Activated T-cell treated with anti-CD3 and anti-CD28 coated beads for 24 hours (primary cell): ENCODE measurements at regions not wholly inside any gene's neighbourhood (a gene's known extent, or its start where the extent isn't known, plus 50 kb on each side); places are given as distances from the start of the nearest gene placed in this dataset.
"Not testable (repeated sequence)": the region's sequence is repeated elsewhere in the genome, so short reads cannot be mapped to it uniquely, and the experiment has no call there.

Experiments
- DNase-seq: peaks from one replicate; pipeline ENCODE4 v3.0.0-alpha.2; 2020; ENCODE audit warnings: low read depth

DNA sequence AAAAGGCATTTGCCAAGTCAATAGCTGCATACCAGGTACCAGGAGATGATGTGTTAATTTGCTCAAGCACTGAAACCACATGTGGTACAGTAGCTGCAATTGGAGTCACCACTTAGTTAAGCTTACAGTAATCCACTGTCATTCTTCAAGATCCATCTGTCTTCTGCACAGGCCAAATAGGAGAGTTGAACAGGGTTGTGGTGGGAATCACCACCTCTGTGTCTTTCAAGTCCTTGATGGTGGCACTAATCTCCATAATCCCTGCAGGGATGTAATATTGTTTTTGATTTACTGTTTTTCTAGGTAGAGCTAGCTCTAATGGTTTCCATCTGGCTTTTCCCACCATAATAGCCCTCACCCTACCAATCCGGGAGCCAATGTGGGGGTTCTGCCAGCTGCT, 91.9 kb downstream of the FCRL5 start:
- no peak for DNase-seq

DNA sequence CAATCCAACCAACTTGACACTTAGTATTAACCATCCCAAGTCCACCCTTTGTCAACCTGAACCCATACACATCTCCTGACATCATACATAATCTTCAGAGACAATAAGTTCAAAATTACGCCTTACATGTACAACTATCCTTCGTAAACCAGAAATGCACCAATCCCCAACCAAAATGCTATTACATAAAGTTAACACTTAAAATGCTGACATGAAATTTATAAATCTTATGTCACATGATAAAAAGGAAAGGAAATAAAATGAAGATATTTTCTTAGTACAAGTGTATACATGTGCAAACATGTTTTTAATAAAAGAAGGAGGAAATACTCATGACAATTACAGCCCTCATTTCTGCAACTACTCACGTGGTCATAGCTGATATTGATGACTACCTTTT, 95.0 kb downstream of the FCRL5 start:
- DNase-seq, result no peak

DNA sequence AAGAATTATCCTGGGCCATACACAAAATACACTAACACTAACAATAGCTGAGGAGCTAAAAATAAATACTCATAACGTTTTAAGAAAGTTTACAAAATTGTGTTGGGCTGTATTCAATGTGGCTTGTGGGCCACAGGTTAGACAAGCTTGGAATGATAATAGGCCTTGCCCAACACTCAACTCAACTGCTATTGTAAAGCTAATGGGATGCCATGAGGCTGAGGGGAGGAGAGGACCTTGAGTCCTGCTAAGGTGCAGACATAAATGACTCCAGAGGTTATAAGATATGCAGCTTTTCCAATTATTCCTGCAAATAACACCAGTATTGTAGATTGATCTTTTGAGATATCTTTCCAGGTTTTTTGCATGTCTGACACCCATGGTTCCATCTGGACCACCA, 97.0 kb downstream of the FCRL5 start:
- DNase-seq, result no peak

DNA sequence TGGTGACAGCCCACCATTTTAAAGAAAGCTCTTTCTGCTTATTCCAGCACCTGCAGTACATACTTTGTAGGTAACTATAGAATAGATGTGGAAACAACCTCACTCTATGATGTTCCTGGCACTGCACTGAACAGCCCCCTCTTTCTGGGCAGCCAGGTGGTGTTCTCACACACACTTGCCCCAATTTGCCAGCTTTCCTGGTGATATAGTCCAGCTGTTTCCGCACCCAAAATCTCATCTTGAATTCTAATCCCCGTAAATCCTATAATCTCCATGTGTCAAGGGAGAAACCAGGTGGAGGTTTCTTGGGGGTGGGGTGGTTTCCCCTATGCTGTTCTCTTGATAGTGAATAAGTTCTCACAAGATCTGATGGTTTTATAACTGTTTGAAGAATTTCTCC, 102.2 kb downstream of the FCRL5 start:
- DNase-seq, result no peak

DNA sequence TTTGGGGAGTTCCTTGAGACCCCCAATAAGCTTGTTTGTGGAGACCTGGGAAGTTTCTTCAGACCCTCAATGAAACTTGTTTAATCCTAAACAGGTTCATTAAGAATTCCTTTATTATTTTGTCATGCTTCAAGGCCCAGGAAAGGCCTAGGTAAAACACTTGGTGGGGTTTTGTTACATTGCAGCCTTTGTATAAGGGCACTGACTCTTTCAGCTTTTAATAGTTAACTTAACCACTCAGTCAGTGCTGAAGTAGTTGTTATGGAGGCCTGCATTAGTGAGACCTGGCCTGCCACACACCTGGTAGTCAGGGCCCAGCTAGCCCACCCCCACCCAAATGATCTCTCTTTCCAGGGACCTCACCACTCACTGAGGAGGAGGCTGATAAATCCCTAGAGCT, 103.7 kb downstream of the FCRL5 start:
- DNase-seq, result no peak

DNA sequence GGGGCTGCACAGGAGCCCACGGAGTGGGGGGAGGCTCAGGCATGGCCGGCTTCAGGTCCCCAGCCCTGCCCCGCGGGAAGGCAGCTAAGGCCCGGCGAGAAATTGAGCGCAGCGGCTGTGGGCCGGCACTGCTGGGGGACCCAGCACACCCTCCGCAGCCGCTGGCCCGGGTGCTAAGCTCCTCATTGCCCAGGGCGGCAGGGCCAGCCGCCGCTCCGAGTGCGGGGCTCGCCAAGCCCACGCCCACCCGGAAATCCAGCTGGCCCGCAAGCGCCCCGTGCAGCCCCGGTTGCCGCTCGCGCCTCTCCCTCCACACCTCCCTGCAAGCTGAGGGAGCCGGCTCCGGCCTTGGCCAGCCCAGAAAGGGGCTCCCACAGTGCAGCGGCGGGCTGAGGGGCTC, 106.0 kb downstream of the FCRL5 start:
- not testable (repeated sequence) for DNase-seq

DNA sequence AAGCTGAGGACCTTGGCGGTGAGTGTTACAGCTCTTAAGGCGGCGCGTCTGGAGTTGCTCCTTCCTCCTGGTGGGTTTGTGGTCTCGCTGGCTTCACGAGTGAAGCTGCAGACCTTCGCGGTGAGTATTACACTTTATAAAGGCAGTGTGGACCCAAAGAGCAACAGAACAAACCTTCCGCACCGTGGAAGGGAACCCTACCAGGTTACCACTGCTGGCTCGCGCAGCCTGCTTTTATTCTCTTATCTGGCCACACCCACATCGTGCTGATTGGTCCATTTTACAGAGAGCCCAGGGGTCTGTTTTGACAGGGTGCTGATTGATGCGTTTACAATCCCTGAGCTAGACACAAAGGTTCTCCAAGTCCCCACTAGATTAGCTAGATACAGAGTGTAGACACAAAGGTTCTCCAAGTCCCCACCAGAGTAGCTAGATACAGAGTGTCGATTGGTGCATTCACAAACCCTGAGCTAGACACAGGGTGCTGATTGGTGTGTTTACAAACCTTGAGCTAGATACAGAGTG, 106.6 kb downstream of the FCRL5 start:
- DNase-seq, result not testable (repeated sequence)

DNA sequence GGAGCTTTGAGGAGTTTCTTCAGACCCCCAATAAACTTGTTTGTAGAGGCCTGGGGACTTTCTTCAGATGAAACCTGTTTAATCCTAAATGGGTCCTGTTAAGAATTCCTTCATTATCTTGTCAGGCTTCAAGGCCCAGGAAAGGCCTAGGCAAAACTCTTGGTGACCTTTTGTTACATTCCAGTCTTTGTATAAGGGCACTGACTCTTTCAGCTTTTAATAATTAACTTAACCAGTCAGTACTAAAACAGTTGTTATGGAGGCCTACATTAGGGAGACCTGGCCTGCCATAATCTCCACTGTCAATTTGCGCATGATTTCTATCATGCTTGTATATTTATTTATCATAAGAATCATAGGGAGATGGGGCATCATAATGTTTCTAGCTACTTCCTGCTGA, 110.2 kb downstream of the FCRL5 start:
- DNase-seq, result no peak

DNA sequence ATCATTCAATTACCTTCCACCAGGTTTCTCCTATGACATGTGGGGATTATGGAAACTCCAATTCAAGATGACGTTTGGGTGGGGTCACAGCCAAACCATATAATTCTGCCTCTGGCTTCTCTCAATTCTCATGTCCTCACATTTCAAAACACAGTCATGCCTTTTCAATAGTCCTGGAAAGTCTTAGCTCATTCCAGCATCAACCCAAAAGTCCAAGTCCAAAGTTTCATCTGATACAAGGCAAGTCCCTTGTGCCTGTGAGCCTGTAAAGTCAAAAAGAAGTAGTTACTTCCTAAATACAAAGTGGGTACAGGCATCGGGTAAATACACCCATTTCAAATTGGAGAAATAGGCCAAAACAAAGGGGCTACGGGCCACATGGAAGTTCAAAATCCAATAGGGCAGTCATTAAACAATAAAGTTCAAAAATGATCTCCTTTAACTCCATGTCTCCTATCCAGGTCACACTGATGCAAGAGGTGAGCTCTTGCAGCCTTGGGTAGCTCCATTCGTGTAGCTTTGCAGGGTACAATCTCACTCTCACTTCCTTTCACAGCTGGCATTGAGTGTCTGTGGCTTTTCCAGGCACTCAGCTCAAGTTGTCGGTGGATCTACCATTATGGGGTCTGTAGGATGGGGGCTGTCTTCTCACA, 112.9 kb downstream of the FCRL5 start:
- DNase-seq, result no peak

DNA sequence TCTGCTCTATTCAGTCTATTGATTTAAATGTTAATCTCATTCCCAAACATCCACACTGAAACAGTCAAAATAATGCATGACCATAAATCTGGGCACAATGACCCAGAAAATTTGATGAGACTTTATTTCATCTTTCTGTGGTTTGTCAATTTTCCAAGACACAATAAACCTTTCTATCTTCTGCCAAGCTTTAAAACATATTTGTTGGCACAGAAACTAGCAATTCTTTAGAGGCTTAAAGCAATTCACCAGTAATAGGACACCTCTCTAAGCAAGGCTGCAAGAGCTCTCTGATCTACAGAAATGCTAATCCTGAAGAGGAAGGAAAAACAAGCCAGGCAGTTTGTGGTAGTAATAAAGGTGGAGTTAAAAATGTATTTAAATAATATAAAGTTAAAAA, 113.7 kb downstream of the FCRL5 start:
- no peak for DNase-seq

DNA sequence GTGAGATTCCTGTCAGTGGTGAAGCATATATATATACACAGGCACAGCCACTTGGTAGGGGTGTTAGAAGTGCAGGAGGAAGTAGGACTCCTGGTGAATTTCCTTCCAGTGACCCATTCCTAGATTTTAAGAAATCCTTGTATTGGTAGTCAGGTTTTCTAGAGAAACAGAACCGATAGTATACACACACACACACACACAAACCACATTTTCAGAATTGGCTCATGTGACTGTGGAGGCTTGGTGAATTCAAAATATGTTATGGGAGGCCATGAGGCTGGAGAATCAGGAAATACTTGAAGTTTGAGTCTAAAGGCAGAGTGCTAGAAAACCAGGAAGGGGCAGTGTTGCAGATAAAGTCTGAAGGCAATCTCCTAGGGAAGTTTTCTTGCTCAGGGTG, 114.2 kb downstream of the FCRL5 start:
- no peak for DNase-seq

DNA sequence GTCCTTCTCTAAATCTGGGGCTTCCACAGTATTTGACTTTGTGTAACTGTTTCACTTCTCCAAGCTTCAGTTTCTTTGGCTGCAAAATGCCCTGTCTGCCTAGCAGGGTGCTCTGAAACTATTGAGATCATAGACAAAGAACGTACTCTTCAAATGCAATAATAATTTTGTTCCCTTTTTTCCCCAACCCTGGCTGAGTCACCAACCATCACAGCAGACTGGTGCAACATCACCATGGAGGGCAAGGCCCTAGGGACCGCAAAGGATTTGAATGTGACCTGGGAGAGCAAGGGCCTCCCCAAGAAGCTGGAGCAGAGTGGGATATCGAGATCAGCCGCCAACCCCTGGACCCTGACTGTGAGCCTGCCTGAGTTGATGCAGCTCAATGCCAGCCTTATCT, 115.0 kb downstream of the FCRL5 start:
- DNase-seq, result no peak

DNA sequence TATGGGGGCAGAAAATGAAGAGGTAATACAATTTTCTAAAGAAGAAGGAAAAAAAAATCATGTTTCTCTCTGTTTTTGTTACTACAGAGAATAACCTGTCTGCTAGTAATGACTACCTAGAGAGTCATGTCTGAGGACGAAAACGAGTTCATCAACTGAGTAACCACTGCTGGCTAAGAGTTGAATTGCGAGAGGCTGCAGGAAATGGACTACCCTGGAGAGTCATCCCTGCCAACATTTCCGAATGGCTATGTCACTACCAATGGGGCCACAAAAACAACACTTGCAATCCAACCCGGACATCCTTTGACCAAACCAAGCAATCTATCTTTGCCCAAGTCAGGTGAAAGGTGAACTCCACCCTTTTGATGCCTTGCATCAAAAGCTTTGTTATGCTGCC, 120.6 kb downstream of the FCRL5 start:
- DNase-seq, result no peak

DNA sequence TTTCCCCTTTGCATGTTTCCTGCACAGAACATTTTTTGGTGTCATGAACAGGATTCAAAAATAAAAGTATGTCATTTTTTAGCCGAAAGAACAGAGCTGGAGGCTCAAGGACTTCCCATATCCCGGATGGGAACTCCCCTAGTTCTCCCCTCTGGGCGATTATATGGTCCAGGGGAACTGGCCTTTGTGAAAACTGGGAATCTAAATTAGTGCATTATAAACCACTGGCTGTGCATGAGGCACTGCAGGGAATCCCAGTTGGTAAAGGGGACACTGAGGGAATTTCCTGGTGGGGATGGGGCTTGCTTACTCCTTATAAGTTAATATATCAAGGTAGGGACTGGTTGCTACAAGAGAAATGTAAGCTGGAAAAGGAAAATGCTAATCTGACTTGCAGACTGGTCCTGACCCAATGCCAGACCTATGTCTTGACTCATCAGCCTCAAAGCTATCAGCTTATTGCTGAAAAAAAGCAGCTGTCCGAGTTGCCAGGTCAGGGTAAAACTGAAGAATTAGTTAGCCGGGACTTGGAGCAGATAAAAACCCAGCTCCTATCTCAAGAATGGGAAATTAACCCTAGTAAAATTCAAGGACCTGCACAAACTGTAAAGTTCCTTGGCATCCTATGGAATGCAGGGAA, 122.6 kb downstream of the FCRL5 start:
- no peak for DNase-seq

DNA sequence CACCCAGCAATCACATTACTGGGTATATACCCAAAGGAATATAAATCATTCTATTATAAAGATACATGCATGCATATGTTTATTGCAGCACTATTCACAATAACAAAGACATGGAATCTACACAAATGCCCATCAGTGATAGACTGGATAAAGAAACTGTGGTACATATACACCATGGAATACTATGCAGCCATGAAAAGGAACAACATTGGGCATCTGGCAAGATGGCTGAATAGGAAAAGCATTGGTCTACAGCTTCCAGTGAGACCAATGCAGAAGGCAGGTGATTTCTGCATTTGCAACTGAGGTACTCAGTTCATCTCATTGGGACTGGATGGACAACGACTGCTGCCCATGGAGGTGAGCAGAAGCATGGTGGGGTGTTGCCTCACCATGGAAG, 128.6 kb downstream of the FCRL5 start:
- DNase-seq, result not testable (repeated sequence)

DNA sequence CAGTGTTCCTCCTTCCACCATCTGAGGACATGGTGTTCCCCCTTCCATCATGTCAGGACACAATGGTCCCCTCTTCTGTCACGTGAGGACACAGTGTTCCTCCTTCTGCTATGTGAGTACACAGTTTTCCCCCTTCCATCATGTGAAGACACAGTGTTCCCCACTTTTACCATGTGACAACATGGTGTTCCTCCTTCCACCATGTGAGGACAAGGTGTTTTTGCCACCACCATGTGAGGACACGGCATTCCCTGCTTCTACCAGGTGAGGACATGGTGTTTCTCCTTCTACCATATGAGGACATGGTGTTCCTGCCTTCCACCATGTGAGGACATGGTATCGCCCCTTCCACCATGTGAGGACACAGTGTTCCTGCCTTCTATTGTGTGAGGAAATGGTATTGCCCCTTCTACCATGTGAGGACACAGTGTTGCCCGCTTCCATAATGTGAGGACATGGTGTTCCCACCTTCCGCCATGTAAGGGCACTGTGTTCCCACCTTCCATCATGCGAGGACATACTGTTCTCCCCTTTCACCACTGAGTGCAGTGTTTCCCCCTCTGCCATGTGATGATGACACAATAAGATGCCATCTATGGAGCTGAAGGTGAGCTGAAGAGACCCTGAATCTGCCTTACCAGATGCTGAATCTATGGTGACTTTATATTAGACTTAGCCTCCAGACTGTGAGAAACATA, 132.3 kb downstream of the FCRL5 start:
- DNase-seq, result no peak

DNA sequence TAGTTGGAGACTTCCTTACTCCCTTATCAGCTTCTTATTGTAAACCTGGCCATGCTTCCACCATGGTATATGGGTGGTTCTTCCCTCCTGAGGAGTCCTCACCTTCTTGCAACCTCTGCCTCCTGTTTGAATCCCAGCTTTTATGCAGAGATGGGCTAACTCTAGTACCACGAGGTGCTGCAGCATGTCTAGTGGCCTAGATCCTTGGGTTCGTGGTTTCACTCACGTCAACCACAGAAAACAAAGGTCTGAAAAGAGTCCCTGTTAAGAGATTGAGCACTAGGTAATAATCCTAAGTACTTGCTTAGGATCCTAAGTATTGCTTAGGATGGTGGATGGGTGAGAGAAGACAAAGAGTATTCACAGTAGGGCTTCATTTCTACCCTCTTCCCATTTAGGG, 133.7 kb downstream of the FCRL5 start:
- DNase-seq, result no peak

DNA sequence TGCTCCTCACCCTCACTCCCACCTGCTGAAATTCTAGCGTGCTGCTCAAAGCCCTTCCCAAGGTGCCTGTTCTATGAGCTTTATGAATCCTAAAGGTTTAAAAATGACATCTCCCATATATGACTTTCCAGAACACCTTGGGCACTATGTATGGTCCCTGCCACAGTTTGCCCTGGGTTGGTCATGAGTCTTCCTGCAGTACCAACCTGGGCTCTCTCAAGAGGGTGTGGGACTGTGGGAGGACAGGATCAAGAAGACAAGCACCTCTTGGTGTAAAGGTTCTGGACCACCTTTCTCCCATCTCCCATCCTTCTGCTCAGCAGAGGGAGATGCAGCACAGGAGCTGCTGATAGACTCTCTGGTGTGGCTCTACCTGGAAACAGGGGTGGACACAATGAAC, 134.1 kb downstream of the FCRL5 start:
- DNase-seq, result no peak

DNA sequence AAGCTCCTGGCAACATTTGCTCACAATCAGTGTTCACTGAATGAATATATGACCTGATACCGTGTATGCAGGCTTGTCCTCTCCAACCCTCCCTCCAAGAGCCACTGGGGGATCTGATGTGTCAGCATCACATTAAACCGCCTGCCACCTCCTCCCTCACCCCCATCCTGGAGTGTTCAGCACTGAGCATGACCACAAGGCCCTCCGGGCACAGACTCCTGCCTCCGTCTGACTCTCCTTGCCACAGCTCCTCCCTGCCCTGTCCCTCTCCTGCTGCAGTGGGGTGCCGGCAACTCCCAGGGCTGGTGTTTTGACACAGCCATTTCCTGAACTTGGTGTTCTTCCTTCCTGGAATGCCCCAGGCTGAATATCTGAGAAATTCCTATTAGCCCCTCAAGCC, 136.7 kb downstream of the FCRL5 start:
- no peak for DNase-seq

DNA sequence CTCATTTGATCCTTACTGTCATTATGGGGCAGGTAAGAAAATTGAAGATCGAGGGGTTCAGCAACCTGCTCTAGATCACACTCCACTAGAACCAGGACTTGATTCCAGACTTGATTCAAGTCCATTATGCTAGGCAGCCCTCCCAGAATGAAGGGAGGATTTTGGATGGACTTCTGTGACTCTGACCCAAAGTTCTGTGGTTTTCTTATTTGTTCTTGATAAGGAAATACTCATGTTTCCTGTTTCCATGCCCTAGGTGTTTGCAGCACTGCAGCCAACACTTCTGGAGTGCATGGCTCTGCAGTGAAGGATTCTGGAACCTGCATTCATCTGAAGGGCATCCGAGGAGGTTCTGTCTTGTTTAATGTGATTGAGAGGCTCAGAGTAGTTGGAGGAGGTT, 140.0 kb downstream of the FCRL5 start:
- no peak for DNase-seq

DNA sequence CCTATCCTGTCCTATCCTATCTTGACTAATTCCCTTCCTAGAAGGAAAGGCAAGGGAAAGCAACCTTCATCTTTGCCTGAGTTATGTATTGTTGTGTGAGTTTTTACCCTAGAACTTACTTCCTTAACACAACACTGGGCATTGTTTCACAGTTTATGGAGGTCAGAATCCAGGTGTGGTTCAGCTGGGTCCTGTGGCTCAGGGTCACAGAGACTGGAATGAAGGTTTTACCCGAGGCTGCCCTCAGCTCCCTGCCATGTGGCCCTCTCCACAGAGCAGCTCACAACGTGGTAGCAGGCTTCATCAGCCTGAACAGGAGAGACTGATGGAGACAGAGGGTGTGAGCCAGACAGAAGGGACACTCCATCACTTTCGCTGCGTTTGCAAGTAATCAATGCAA, 140.5 kb downstream of the FCRL5 start:
- DNase-seq, result no peak

DNA sequence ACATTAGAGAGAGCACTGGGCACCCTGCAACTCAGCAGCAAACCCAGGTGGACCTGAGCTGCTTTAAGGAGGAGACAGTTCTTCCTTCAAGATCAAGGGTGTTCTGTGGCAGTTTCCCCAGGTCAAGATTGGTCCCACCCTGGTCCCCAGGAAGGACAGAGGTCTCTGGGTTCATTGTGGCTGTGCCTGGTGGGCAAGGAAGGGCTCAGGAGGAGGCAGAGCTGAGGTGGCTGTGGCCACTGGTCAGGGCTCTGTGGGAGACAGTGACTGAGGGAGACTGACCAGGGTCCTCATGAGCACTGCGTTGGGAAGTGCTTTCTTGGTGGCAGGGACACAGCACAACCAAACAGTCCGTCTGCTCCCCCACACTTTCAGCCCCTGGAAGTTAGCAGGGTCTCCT, 141.3 kb downstream of the FCRL5 start:
- DNase-seq, result no peak

DNA sequence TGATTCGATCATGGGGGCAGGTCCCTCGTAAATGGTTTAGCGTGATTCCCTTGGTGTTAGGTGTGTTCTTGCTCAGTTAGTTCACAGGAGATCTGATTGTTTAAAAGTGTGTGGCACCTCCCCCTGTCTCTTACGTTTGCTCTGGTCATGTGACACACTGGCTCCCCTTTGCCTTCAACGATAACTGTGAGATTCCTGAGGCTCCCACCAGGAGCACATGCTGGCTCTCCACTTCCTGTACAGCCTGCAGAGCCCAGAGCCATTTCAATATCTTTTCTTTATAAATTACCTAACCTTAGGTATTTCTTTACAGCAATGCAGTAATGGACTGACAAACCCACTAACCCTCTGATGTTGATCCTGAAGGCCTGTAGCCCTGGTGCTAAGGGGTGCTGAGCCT, 141.9 kb downstream of the FCRL5 start:
- DNase-seq, result no peak

DNA sequence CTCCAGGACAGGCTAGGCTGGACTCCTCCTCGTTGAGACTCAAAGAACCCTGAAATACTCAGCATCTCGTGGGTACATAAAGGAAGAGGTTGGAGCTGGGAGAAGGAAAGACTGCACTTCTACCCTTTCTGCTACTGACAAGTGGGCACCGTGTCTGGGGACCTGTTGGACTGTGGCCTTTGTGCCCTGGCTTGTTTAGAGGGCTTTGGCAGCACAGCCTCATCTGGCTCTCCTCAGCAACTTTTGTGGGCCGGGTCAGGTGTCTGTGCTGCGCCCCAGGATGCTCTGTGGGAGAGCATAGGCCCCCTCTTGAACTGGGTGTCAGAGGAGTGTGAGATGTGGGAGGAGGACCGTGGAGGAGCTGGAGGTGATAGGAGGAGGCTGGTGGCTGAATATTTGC, 142.4 kb downstream of the FCRL5 start:
- no peak for DNase-seq
